ENCODE measurements at regions not wholly inside any gene's neighbourhood (a gene's known extent, or its start where the extent isn't known, plus 50 kb on each side); places are given as distances from the start of the nearest gene placed in this dataset.

- FAIRE-seq (no peak), DNase-seq (ENCODE audit: low read depth, low spot score) (no peak), ATAC-seq (no peak)
- BruUV-seq (replicated peaks): no TSS peak
- Histone ChIP-seq H3K9ac (ENCODE audit: control insufficient read depth, insufficient read depth, low read length) (no peak overlapping the region), H2AFZ (ENCODE audit: control insufficient read depth, low read depth, low read length) (no peak overlapping the region), H3K27ac (ENCODE audit: control insufficient read depth, insufficient read depth) (no peak overlapping the region), H3K36me3 (ENCODE audit: control insufficient read depth in 2 of 2, insufficient read depth in 2 of 2, low read length in 1 of 2) (no peaks in the 10 kb centered on the region), H3K4me1 (ENCODE audit: control insufficient read depth, insufficient read depth, low read length) (no peaks in the 10 kb centered on the region), H3K27me3 (replicated peaks in 1 of 2; ENCODE audit: control insufficient read depth in 2 of 2, insufficient read depth in 2 of 2, low read length in 1 of 2) (no peaks in the 10 kb centered on the region), H3K4me2 (ENCODE audit: control insufficient read depth, insufficient read depth) (no peak overlapping the region), H4K20me1 (ENCODE audit: control insufficient read depth, insufficient read depth) (no peaks in the 10 kb centered on the region), H3K79me2 (ENCODE audit: control insufficient read depth, insufficient read depth, low read length) (no peaks in the 10 kb centered on the region), H3K4me3 (no peak overlapping the region), H3K9me3 (replicated peaks; ENCODE audit: control insufficient read depth, insufficient read depth, low read length) (no peaks in the 10 kb centered on the region)
- RAD21 ChIA-PET (ENCODE audit: unreplicated experiment): no interaction called here
- POLR2A ChIA-PET: no interaction called here
- 37% methylated on average over 5 of the region's 5 CpGs for whole genome bisulfite sequencing (ENCODE audit: insufficient coverage, insufficient replicate concordance, low lambda C conversion rate, missing lambda C conversion rate)
- in situ Hi-C loops (cut with MboI) (no loop called here), intact Hi-C loops (cut with micrococcal nuclease; ENCODE audit: unreplicated experiment) (no loop called here)
- TF ChIP-seq SUZ12 (IDR thresholded peaks at IDR 0.05; ENCODE audit: unreplicated experiment): no peak
- TF ChIP-seq BRCA1 (IDR thresholded peaks at IDR 0.05; ENCODE audit: low read depth, low read length): no peak
- no peak for TF ChIP-seq SRF (IDR thresholded peaks at IDR 0.05; ENCODE audit: low read depth in 2 of 2, low read length in 2 of 2)
- no peak for TF ChIP-seq CEBPZ (IDR thresholded peaks at IDR 0.05; ENCODE audit: low read depth, low read length)
- TF ChIP-seq ESRRA (IDR thresholded peaks at IDR 0.05; ENCODE audit: low read length): no peak
- TF ChIP-seq RFX5 (IDR thresholded peaks at IDR 0.05; ENCODE audit: low read depth, low read length): no peak
- TF ChIP-seq E2F8 (IDR thresholded peaks at IDR 0.05; ENCODE audit: low read depth, partially characterized antibody): no peak
- no peak for TF ChIP-seq REST (IDR thresholded peaks at IDR 0.05; ENCODE audit: low read depth, low read length)
- TF ChIP-seq ZNF207 (IDR thresholded peaks at IDR 0.05; ENCODE audit: borderline replicate concordance): no peak
- no peak for TF ChIP-seq ZNF622 (IDR thresholded peaks at IDR 0.05)
- SMC1A ChIA-PET (ENCODE audit: uncharacterized antibody, unreplicated experiment): no interaction called here
- CTCF ChIA-PET: no interaction called here
Observed at GRCh38 chr3:147471741-147472140, 62.6 kb downstream of the ZIC1 start.
